ENCODE measurements at regions not wholly inside any gene's neighbourhood (a gene's known extent, or its start where the extent isn't known, plus 50 kb on each side); places are given as distances from the start of the nearest gene placed in this dataset.
A peak's percentile ranks its signal among the peaks of the same experiment; 100 is the strongest.

DNA sequence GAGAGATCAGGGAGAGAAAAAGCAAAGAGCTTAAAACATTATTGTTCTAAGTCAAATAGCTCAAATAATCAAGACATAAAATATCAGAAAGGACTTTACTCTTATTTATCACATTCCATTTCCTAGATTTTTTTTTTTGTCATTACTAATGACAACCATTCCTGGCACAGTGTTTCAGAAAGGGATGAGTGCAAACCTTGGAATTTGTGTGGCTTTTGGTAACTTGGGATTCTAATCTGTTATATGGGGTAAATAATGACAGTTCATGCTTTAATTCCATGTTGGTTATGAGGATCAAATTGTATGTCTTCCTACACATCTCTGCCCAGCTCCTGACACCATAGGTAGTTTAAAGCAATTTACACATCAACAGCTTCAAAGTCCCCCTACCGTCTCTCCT lies 358.4 kb upstream of the ADGRL4 start:
- no peaks in the 10 kb centered on the region for H3K36me3 ChIP-seq
- no peak for DNase-seq
- H3K27ac ChIP-seq = no peak overlapping the region
- H3K9me3 ChIP-seq = no peaks in the 10 kb centered on the region
- TF ChIP-seq POLR2A (IDR thresholded peaks at IDR 0.05) = no peak
- TF ChIP-seq, protein P1, sequence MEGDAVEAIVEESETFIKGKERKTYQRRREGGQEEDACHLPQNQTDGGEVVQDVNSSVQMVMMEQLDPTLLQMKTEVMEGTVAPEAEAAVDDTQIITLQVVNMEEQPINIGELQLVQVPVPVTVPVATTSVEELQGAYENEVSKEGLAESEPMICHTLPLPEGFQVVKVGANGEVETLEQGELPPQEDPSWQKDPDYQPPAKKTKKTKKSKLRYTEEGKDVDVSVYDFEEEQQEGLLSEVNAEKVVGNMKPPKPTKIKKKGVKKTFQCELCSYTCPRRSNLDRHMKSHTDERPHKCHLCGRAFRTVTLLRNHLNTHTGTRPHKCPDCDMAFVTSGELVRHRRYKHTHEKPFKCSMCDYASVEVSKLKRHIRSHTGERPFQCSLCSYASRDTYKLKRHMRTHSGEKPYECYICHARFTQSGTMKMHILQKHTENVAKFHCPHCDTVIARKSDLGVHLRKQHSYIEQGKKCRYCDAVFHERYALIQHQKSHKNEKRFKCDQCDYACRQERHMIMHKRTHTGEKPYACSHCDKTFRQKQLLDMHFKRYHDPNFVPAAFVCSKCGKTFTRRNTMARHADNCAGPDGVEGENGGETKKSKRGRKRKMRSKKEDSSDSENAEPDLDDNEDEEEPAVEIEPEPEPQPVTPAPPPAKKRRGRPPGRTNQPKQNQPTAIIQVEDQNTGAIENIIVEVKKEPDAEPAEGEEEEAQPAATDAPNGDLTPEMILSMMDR (IDR thresholded peaks at IDR 0.05) = no peak
- TF ChIP-seq POLR2AphosphoS5 (IDR thresholded peaks at IDR 0.05) = no peak
- TF ChIP-seq EP300 (IDR thresholded peaks at IDR 0.05) = no peak
- intact Hi-C loops (cut with DNase I) = no loop called here
- no peak overlapping the region for H3K4me3 ChIP-seq
- no peaks in the 10 kb centered on the region for H3K27me3 ChIP-seq
- WGBS, 2 donors = 74 to 75% methylated on average over 1 of the region's 1 CpG
- no peaks in the 10 kb centered on the region for H3K4me1 ChIP-seq

GRCh38 chr1:79363430-79363829 lies 356.9 kb upstream of the ADGRL4 start:
- TF ChIP-seq POLR2A (IDR thresholded peaks at IDR 0.05) (no peak), EP300 (IDR thresholded peaks at IDR 0.05) (no peak)
- TF ChIP-seq, protein P1 (IDR thresholded peaks at IDR 0.05) = no peak
- H3K4me3 ChIP-seq = no peak overlapping the region
- DNase-seq = no peak
- no peaks in the 10 kb centered on the region for H3K36me3 ChIP-seq
- intact Hi-C loops (cut with DNase I) = no loop called here
- H3K27me3 ChIP-seq = no peaks in the 10 kb centered on the region
- H3K27ac ChIP-seq = no peak overlapping the region
- no peaks in the 10 kb centered on the region for H3K4me1 ChIP-seq
- H3K9me3 ChIP-seq = no peaks in the 10 kb centered on the region

DNA sequence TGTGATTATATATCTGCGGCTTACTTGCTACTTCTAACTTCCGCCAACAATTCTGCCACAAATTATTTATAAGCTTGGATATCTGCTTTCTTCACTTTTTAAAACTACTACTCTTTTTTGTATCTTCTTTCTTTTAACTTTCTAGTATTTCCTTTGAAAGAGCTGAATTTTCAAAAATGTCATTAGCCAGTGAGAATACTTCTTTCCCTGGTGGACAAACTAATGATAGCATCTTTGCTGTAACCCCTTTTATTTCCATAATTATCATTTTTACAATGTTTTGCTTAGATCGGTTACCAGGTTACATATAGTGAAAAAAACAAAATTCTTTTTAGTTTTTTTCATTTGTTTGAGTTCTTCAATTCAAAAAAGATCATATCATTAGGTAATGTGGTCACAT lies 355.9 kb upstream of the ADGRL4 start:
- Histone ChIP-seq H3K9me3 (no peaks in the 10 kb centered on the region), H3K4me1 (no peaks in the 10 kb centered on the region), H3K27me3 (no peaks in the 10 kb centered on the region), H3K27ac (no peak overlapping the region), H3K36me3 (no peaks in the 10 kb centered on the region), H3K4me3 (no peak overlapping the region)
- no peak for DNase-seq
- intact Hi-C loops (cut with DNase I) = no loop called here
- WGBS, 2 donors = 79 to 93% methylated on average over 3 of the region's 3 CpGs
- TF ChIP-seq POLR2AphosphoS5 (IDR thresholded peaks at IDR 0.05) = no peak
- no peak for TF ChIP-seq EP300 (IDR thresholded peaks at IDR 0.05)
- TF ChIP-seq, protein P1 (IDR thresholded peaks at IDR 0.05) = no peak
- TF ChIP-seq POLR2A (IDR thresholded peaks at IDR 0.05) = no peak

- H3K4me1 ChIP-seq = no peaks in the 10 kb centered on the region
- no peaks in the 10 kb centered on the region for H3K27me3 ChIP-seq
- TF ChIP-seq, protein P1 (IDR thresholded peaks at IDR 0.05) = no peak
- TF ChIP-seq EP300 (IDR thresholded peaks at IDR 0.05) (no peak), POLR2AphosphoS5 (IDR thresholded peaks at IDR 0.05) (no peak), POLR2A (IDR thresholded peaks at IDR 0.05) (no peak)
- no peaks in the 10 kb centered on the region for H3K9me3 ChIP-seq
- WGBS, 2 donors = 67% methylated on average over 4 of the region's 4 CpGs
- no peaks in the 10 kb centered on the region for H3K36me3 ChIP-seq
- no peak overlapping the region for H3K4me3 ChIP-seq
- intact Hi-C loops (cut with DNase I) = no loop called here
- DNase-seq = no peak
- no peak overlapping the region for H3K27ac ChIP-seq
Observed at GRCh38 chr1:79355090-79355489, 348.6 kb upstream of the ADGRL4 start.

- WGBS, 2 donors = 17 to 63% methylated on average over 4 of the region's 4 CpGs
- no peak for DNase-seq
- Histone ChIP-seq H3K27ac (no peak overlapping the region), H3K9me3 (no peaks in the 10 kb centered on the region), H3K4me1 (no peaks in the 10 kb centered on the region), H3K36me3 (no peaks in the 10 kb centered on the region), H3K27me3 (no peaks in the 10 kb centered on the region), H3K4me3 (no peak overlapping the region)
- TF ChIP-seq, protein P1 (IDR thresholded peaks at IDR 0.05) = peak in 2 of 4 experiments; percentile 8 to 20
- TF ChIP-seq EP300 (IDR thresholded peaks at IDR 0.05) (no peak), POLR2A (IDR thresholded peaks at IDR 0.05) (no peak), POLR2AphosphoS5 (IDR thresholded peaks at IDR 0.05) (no peak)
- intact Hi-C loops (cut with DNase I) = loop anchor here (5.0 kb wide), 1 partner anchor 511 kb away; no protein-coding TSS in a partner anchor
Observed at GRCh38 chr1:79353224-79353623, 346.7 kb upstream of the ADGRL4 start.

Data from sigmoid colon (tissue), 6 donors.